ENCODE measurements at regions not wholly inside any gene's neighbourhood (a gene's known extent, or its start where the extent isn't known, plus 50 kb on each side); places are given as distances from the start of the nearest gene placed in this dataset.

DNA sequence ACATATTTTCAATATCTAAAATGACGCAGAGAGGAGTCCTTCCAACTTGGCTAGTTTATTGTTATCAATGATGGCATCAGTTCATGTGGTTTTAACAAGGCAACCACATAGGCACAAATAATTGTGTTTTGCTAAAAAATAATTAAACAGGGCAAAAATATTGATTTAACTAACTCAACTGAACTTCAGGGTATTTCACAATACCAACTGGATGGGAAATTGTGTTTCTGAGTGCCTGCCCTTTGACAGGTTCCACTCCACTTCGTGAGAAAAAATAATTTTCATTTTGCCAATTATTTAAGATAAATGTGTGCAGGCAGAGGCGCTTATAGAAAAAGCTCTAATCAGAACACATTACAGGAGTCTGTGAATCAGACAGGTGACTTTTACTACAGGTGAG lies 689.3 kb upstream of the CCDC54 start:
- no peak overlapping the region for H3K27ac ChIP-seq (ENCODE audit: low read depth, low read length)
- no peak overlapping the region for H2AFZ ChIP-seq (ENCODE audit: insufficient read depth, low read length, poor library complexity)
- no peaks in the 10 kb centered on the region for H3K9me3 ChIP-seq (ENCODE audit: insufficient read depth, low read depth, low read length)
- H3K9ac ChIP-seq (ENCODE audit: low read length): no peak overlapping the region
- no peaks in the 10 kb centered on the region for H3K36me3 ChIP-seq (ENCODE audit: control insufficient read depth in 1 of 2, insufficient read depth in 2 of 2, low read length in 2 of 2)
- H3K4me1 ChIP-seq (ENCODE audit: control insufficient read depth in 1 of 2, insufficient read depth in 2 of 2, low read length in 2 of 2): no peaks in the 10 kb centered on the region
- no CpG with 5 or more reads among the region's 3 CpGs for WGBS (ENCODE audit: extremely low coverage, insufficient coverage, insufficient read length)
- no peak overlapping the region for H2BK5ac ChIP-seq (ENCODE audit: low read depth, low read length, poor library complexity)
- H2BK120ac ChIP-seq (ENCODE audit: insufficient read depth, low read length, poor library complexity): no peak overlapping the region
- no peak overlapping the region for H2AK5ac ChIP-seq (ENCODE audit: low read length)
- no peak overlapping the region for H4K8ac ChIP-seq (ENCODE audit: low read depth, low read length)
- H2BK12ac ChIP-seq (ENCODE audit: low read length): no peak overlapping the region
- H3K4ac ChIP-seq (ENCODE audit: low read depth, low read length): no peak overlapping the region
- no peaks in the 10 kb centered on the region for H3K79me1 ChIP-seq (ENCODE audit: low read length)
- DNase-seq: no peak
- no peaks in the 10 kb centered on the region for H3K27me3 ChIP-seq (ENCODE audit: insufficient read depth, low read length)
- H3K79me2 ChIP-seq (ENCODE audit: control insufficient read depth, insufficient read depth, low read length, poor library complexity): no peaks in the 10 kb centered on the region
- H3K18ac ChIP-seq (ENCODE audit: low read length): no peak overlapping the region
- no peak overlapping the region for H3K23ac ChIP-seq (ENCODE audit: low read length)
- H3K14ac ChIP-seq (ENCODE audit: low read length): no peak overlapping the region
- no peak overlapping the region for H4K12ac ChIP-seq (ENCODE audit: low read depth, low read length)
- no peak overlapping the region for H3K4me3 ChIP-seq (ENCODE audit: low read depth, low read length)
- H4K91ac ChIP-seq (ENCODE audit: low read depth, low read length): no peak overlapping the region
- no peak overlapping the region for H3K4me2 ChIP-seq (ENCODE audit: low read length)

DNA sequence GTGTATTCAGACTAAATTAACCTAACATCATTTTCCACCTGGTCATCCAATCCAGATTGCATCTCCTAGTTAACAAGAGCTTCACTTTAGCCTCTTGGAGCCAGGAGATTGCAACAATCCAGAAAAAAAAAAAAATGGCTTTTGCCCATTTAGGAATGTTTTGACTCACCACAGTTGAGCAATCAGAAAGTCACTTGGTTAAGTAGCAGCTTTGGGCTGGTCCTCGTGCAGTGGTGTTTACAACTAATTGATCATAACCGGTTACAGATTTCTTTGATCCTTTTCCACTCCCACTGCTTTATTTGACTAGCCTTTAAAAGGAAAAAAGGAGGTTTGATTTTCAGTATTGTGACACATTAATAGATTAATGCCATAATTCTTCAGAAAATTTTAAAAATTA lies 688.8 kb upstream of the CCDC54 start:
- H3K4me2 ChIP-seq (ENCODE audit: low read length): no peak overlapping the region
- H2BK12ac ChIP-seq (ENCODE audit: low read length): no peak overlapping the region
- no peak overlapping the region for H3K27ac ChIP-seq (ENCODE audit: low read depth, low read length)
- no peak overlapping the region for H4K8ac ChIP-seq (ENCODE audit: low read depth, low read length)
- DNase-seq: peak; percentile 54 to 93
- H3K4me1 ChIP-seq (ENCODE audit: control insufficient read depth in 1 of 2, insufficient read depth in 2 of 2, low read length in 2 of 2): no peaks in the 10 kb centered on the region
- no peaks in the 10 kb centered on the region for H3K79me2 ChIP-seq (ENCODE audit: control insufficient read depth, insufficient read depth, low read length, poor library complexity)
- H2AFZ ChIP-seq (ENCODE audit: insufficient read depth, low read length, poor library complexity): no peak overlapping the region
- H3K23ac ChIP-seq (ENCODE audit: low read length): no peak overlapping the region
- no peak overlapping the region for H3K9ac ChIP-seq (ENCODE audit: low read length)
- no peak overlapping the region for H2BK5ac ChIP-seq (ENCODE audit: low read depth, low read length, poor library complexity)
- H3K79me1 ChIP-seq (ENCODE audit: low read length): no peaks in the 10 kb centered on the region
- no peak overlapping the region for H3K14ac ChIP-seq (ENCODE audit: low read length)
- WGBS (ENCODE audit: extremely low coverage, insufficient coverage, insufficient read length): no CpG with 5 or more reads among the region's 2 CpGs
- no peak overlapping the region for H2BK120ac ChIP-seq (ENCODE audit: insufficient read depth, low read length, poor library complexity)
- H3K18ac ChIP-seq (ENCODE audit: low read length): no peak overlapping the region
- no peak overlapping the region for H4K91ac ChIP-seq (ENCODE audit: low read depth, low read length)
- no peak overlapping the region for H2AK5ac ChIP-seq (ENCODE audit: low read length)
- H3K4me3 ChIP-seq (ENCODE audit: low read depth, low read length): no peak overlapping the region
- H3K4ac ChIP-seq (ENCODE audit: low read depth, low read length): no peak overlapping the region
- H3K27me3 ChIP-seq (ENCODE audit: insufficient read depth, low read length): no peaks in the 10 kb centered on the region
- H3K9me3 ChIP-seq (ENCODE audit: insufficient read depth, low read depth, low read length): no peaks in the 10 kb centered on the region
- no peaks in the 10 kb centered on the region for H3K36me3 ChIP-seq (ENCODE audit: control insufficient read depth in 1 of 2, insufficient read depth in 2 of 2, low read length in 2 of 2)
- no peak overlapping the region for H4K12ac ChIP-seq (ENCODE audit: low read depth, low read length)

GRCh38 chr3:106691476-106691875 lies 685.8 kb upstream of the CCDC54 start:
- H2AK5ac ChIP-seq (ENCODE audit: low read length): no peak overlapping the region
- no peak overlapping the region for H4K12ac ChIP-seq (ENCODE audit: low read depth, low read length)
- no peak overlapping the region for H2BK120ac ChIP-seq (ENCODE audit: insufficient read depth, low read length, poor library complexity)
- no peak for DNase-seq
- H4K8ac ChIP-seq (ENCODE audit: low read depth, low read length): no peak overlapping the region
- H3K4ac ChIP-seq (ENCODE audit: low read depth, low read length): no peak overlapping the region
- WGBS (ENCODE audit: extremely low coverage, insufficient coverage, insufficient read length): no CpG with 5 or more reads among the region's 4 CpGs
- H3K27me3 ChIP-seq (ENCODE audit: insufficient read depth, low read length): no peaks in the 10 kb centered on the region
- H3K4me3 ChIP-seq (ENCODE audit: low read depth, low read length): no peak overlapping the region
- H3K23ac ChIP-seq (ENCODE audit: low read length): no peak overlapping the region
- H2BK12ac ChIP-seq (ENCODE audit: low read length): no peak overlapping the region
- H4K91ac ChIP-seq (ENCODE audit: low read depth, low read length): no peak overlapping the region
- H3K79me1 ChIP-seq (ENCODE audit: low read length): no peaks in the 10 kb centered on the region
- H3K79me2 ChIP-seq (ENCODE audit: control insufficient read depth, insufficient read depth, low read length, poor library complexity): no peaks in the 10 kb centered on the region
- no peak overlapping the region for H3K27ac ChIP-seq (ENCODE audit: low read depth, low read length)
- H3K14ac ChIP-seq (ENCODE audit: low read length): no peak overlapping the region
- H3K36me3 ChIP-seq (ENCODE audit: control insufficient read depth in 1 of 2, insufficient read depth in 2 of 2, low read length in 2 of 2): no peaks in the 10 kb centered on the region
- no peak overlapping the region for H2BK5ac ChIP-seq (ENCODE audit: low read depth, low read length, poor library complexity)
- H3K9ac ChIP-seq (ENCODE audit: low read length): no peak overlapping the region
- H3K18ac ChIP-seq (ENCODE audit: low read length): no peak overlapping the region
- H3K9me3 ChIP-seq (ENCODE audit: insufficient read depth, low read depth, low read length): no peaks in the 10 kb centered on the region
- H3K4me2 ChIP-seq (ENCODE audit: low read length): no peak overlapping the region
- H2AFZ ChIP-seq (ENCODE audit: insufficient read depth, low read length, poor library complexity): no peak overlapping the region
- H3K4me1 ChIP-seq (ENCODE audit: control insufficient read depth in 1 of 2, insufficient read depth in 2 of 2, low read length in 2 of 2): no peaks in the 10 kb centered on the region

DNA sequence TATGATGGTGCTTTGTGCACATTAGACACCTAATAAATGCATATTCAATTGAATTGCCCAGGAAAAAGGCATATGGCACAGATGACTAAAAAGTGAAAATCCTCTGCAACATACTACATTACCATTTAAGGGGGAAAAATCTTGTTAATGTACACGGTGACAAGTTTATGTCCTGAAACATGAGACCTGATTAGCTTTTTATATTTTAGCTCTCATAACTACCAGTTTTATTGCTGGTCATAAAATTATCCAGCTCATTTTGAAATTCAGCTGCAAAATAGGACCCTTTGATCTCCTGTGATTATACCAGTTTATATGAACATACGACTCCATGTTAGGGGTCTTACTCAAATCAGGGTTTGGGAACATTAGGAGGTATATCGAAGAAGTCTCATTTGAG lies 684.6 kb upstream of the CCDC54 start:
- no peaks in the 10 kb centered on the region for H3K79me1 ChIP-seq (ENCODE audit: low read length)
- no peak overlapping the region for H3K14ac ChIP-seq (ENCODE audit: low read length)
- H3K27ac ChIP-seq (ENCODE audit: low read depth, low read length): no peak overlapping the region
- no peak overlapping the region for H2BK5ac ChIP-seq (ENCODE audit: low read depth, low read length, poor library complexity)
- H3K36me3 ChIP-seq (ENCODE audit: control insufficient read depth in 1 of 2, insufficient read depth in 2 of 2, low read length in 2 of 2): no peaks in the 10 kb centered on the region
- H3K23ac ChIP-seq (ENCODE audit: low read length): no peak overlapping the region
- H3K4me3 ChIP-seq (ENCODE audit: low read depth, low read length): no peak overlapping the region
- no peak for DNase-seq
- H2AK5ac ChIP-seq (ENCODE audit: low read length): no peak overlapping the region
- no peak overlapping the region for H3K4me2 ChIP-seq (ENCODE audit: low read length)
- no peak overlapping the region for H2AFZ ChIP-seq (ENCODE audit: insufficient read depth, low read length, poor library complexity)
- H3K4me1 ChIP-seq (ENCODE audit: control insufficient read depth in 1 of 2, insufficient read depth in 2 of 2, low read length in 2 of 2): no peaks in the 10 kb centered on the region
- H4K12ac ChIP-seq (ENCODE audit: low read depth, low read length): no peak overlapping the region
- H4K8ac ChIP-seq (ENCODE audit: low read depth, low read length): no peak overlapping the region
- H3K4ac ChIP-seq (ENCODE audit: low read depth, low read length): no peak overlapping the region
- no peak overlapping the region for H3K9ac ChIP-seq (ENCODE audit: low read length)
- H4K91ac ChIP-seq (ENCODE audit: low read depth, low read length): no peak overlapping the region
- WGBS (ENCODE audit: extremely low coverage, insufficient coverage, insufficient read length): no CpG with 5 or more reads among the region's 3 CpGs
- H3K18ac ChIP-seq (ENCODE audit: low read length): no peak overlapping the region
- H3K27me3 ChIP-seq (ENCODE audit: insufficient read depth, low read length): no peaks in the 10 kb centered on the region
- H2BK120ac ChIP-seq (ENCODE audit: insufficient read depth, low read length, poor library complexity): no peak overlapping the region
- H3K79me2 ChIP-seq (ENCODE audit: control insufficient read depth, insufficient read depth, low read length, poor library complexity): no peaks in the 10 kb centered on the region
- no peaks in the 10 kb centered on the region for H3K9me3 ChIP-seq (ENCODE audit: insufficient read depth, low read depth, low read length)
- no peak overlapping the region for H2BK12ac ChIP-seq (ENCODE audit: low read length)

All from trophoblast cell (in vitro differentiated cells and primary cell).